ENCODE measurements at regions not wholly inside any gene's neighbourhood (a gene's known extent, or its start where the extent isn't known, plus 50 kb on each side); places are given as distances from the start of the nearest gene placed in this dataset.

- TF ChIP-seq CHD7 (IDR thresholded peaks at IDR 0.05; ENCODE audit: insufficient replicate concordance, low read length), result no peak
- TF ChIP-seq EP300 (IDR thresholded peaks at IDR 0.05; ENCODE audit: borderline replicate concordance in 1 of 2, low read depth in 2 of 2, low read length in 2 of 2), result no peak
- no peak; the same call in 1 of the 2 replicates for TF ChIP-seq CBX5 (IDR thresholded peaks at IDR 0.05; ENCODE audit: low read depth, low read length)
- TF ChIP-seq NRF1 (IDR thresholded peaks at IDR 0.05; ENCODE audit: low read depth, low read length), result no peak
- TF ChIP-seq PHF8 (conservative IDR thresholded peaks at IDR 0.05; ENCODE audit: low read depth, low read length), result no peak
- no peak for TF ChIP-seq TAF1 (IDR thresholded peaks at IDR 0.05; ENCODE audit: low read depth, low read length)
- no peak for TF ChIP-seq SAP30 (IDR thresholded peaks at IDR 0.05; ENCODE audit: insufficient read depth, insufficient replicate concordance, low read length)
Observed at GRCh38 chr21:8991088-8991907, 1530.1 kb upstream of the TPTE start (continued).

Measured in H1 (cell line).